AG08396 (cell line): ENCODE measurements at regions not wholly inside any gene's neighbourhood (a gene's known extent, or its start where the extent isn't known, plus 50 kb on each side); places are given as distances from the start of the nearest gene placed in this dataset.
A peak's percentile ranks its signal among the peaks of the same experiment; 100 is the strongest.

Experiments
- DNase-seq: peaks from one replicate; pipeline ENCODE4 v3.0.0; 2012; ENCODE audit warnings: low spot score, mixed read lengths

GRCh38 chr4:155552180-155552579 lies 114.5 kb upstream of the GUCY1A1 start:
- DNase-seq, result no peak

DNA sequence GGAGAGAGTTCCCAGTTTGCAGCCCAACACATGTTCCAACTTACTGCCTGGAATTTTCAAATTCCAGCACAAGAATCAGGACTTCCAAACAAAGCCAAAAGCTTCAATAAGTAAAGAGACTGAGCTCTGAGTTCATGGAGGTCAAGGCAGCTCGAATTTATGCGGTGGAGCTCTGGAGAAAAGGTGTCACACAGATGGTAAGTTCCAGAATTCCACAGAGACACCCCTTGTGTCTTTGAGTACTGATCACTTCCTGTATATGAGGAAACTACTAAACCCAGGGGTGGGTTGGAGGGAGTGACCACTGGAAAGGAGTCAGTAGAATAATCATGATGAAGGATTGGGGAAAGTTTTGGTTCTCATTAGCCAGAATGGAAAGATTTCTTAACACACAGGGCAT lies 118.5 kb upstream of the GUCY1A1 start:
- no peak for DNase-seq

DNA sequence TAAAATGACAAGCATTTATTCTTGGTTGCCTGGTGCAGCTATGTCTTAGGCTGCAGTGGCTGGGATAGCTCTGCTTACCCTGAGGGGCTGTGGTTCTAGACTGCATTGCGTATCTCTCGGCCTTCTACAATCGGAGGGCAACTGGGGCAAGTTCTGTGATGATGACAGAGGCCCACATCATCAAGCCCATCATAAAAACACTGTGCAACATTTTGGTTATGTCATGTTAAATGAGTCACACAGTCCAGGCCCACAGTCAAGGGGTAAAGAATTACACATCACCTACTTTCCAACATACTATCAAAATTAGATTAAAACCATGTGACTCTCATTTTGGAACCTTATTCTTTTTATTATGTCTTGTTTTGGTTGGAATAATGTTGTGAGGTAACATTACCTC lies 120.2 kb upstream of the GUCY1A1 start:
- DNase-seq, result no peak

DNA sequence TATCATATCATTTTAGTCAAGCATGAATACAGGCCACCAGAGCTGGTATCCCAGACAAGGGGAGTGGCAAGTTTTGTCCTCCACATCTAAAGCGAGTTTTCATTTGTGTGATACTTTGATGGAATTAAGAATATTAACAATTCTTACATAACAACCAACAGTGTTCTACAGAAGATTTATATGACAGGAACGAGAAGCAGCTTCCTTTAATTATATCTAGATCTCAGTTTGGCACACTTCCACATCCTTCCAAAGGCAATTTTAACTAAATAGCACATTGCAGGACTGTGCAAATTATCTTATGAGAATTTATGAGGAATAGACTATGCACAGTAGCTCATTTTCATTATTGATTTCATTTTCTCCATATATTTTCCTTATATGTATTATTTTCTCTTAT lies 121.2 kb upstream of the GUCY1A1 start:
- DNase-seq, result no peak

DNA sequence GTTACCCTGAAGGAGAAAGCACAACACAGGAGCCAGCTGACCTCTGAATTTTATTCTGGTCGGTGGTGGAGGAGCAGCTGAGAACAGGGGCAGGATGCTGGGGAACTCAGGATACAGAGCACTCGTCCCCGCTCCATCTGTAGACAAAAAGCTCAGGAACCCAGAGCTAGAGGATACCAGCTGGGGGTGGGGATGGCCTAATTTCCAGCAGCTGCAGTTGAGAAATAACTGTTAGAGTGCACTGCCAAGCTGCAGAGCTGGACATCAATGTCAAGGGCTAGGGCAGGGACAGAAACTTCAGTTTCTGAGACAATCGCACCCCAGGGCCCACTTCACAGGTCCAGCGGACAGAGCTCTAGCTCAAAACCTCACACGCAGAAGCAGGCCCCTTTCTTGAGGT lies 122.1 kb upstream of the GUCY1A1 start:
- no peak for DNase-seq

DNA sequence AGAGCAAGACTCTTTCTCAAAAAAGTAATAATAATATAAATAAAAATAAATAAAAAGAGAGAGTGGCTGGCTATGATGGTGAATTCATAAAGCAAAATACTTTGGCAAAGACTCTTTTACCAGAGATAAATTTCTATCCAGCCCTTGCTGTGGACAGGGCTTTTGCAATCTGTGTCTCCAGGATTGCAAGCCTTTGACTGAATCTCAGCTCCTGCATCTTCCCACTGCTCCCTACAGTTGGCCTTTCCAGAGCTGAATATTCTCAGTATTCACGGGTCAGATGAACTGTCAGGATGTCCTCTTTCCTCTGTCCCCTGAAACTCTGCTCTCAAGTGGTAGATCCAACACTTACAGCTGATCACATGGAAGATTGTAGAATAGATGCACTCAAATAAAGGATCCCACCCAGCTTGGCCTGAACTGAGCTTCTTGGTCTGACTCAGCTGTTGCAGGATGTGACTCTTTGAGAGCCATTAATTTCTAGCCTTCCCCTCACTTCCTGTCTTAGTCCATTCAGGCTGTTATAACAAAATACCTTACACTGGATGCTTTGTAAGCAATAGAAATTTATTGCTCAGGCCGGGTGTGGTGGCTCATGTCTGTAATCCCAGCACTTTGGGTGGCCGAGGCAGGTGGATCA lies 123.4 kb upstream of the GUCY1A1 start:
- DNase-seq, result peak; percentile 11

DNA sequence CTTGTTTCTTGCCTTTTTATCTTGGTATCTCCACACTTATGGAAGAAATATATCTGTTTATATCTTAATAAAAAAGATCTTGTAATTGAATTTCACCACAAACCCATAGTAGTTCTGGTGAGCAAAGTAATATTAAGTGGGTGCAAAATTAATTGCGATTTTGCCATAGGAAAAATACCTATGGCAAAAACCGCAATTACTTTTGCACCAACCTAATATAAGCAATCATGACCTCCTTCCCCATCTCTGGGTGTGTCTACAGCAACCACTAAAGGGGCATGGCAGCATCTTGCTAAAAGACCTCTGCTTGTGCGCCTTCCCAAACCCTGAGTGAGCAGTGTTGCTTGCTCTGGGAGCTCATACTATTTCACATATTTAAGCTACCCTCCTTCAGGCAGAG lies 124.2 kb upstream of the GUCY1A1 start:
- DNase-seq, result no peak

- DNase-seq, result no peak
These were observed 124.9 kb upstream of the GUCY1A1 start for GRCh38 chr4:155541716-155542115.

DNA sequence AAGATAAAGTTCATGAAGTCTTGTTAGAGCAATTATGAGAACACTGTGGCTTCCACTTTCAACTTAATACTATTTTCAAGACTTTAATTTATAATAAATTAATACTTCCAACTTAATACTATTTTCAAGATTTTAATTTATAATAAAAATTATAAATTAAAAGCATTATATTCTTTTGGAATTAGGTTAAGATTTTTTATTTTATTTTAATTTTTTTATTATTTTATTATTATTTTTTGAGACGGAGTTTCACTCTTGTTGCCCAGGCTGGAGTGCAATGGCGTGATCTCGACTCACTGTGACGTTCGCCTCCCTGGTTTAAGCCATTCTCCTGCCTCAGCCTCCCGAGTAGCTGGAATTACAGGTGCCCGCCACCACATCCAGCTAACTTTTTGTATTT lies 126.0 kb upstream of the GUCY1A1 start:
- DNase-seq, result no peak

DNA sequence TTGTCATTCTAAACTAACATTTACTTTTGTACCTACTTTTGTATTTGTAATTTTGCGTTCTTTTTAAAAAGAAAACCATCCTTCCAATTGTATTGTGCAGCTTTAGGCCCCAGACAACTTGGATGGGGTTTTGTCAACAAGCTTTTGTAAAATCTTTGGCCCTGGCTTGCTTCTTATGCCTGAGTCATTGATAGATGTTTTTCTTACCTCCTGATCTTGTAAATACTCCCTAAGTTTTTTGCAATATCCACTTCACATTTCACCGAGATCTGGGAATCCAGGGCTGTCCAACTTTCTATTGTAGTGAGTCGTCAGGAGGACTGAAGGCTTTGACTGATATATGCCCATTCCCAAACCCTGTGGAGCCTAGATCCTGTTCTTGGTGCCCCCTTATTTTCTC lies 126.9 kb upstream of the GUCY1A1 start:
- no peak for DNase-seq

GRCh38 chr4:155535802-155536454 lies 130.7 kb upstream of the GUCY1A1 start:
- DNase-seq, result no peak

GRCh38 chr4:155532373-155533085 lies 134.1 kb upstream of the GUCY1A1 start:
- no peak for DNase-seq

- DNase-seq, result no peak
These were observed 135.8 kb upstream of the GUCY1A1 start for GRCh38 chr4:155530857-155531256.

DNA sequence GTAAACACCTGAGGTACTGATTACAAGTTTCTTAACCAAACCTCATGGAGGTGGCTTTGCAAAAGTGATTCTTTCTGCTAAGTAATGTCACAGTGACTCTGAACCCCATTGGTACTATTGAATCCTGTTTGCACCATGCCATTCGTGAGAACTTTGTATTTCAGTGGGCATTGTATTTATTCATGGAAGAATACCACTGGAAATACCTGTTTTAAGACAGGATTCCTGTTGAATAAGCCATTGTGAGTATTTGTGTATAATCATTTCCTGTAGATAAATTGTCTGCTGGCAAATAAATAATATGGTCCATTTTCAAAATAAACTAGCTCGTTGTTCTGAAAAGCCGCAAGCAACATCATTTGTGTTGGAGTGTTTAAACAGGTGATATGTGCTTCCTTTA lies 136.4 kb upstream of the GUCY1A1 start:
- DNase-seq, result no peak

DNA sequence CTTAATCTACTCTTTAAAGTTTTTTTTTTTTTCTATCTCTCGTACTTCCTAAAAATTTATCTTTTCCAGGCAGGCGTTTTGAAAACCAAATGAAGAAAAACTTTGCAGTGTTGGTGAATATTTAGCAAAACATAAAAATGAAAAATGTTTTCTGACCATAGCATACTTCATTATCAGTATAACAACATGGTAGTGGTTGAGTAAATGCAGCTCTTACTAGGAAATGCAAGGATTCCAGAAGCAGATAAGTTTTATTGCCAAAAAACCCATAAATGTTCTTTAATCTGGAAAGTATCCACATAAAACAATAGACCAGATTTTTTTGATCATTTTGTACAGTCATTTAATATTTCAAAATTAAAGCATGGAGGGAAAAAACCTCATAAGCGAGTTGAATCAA lies 136.9 kb upstream of the GUCY1A1 start:
- DNase-seq, result no peak

GRCh38 chr4:155529272-155529671 lies 137.4 kb upstream of the GUCY1A1 start:
- DNase-seq, result no peak

GRCh38 chr4:155526452-155527169 lies 140.0 kb upstream of the GUCY1A1 start:
- DNase-seq, result no peak

DNA sequence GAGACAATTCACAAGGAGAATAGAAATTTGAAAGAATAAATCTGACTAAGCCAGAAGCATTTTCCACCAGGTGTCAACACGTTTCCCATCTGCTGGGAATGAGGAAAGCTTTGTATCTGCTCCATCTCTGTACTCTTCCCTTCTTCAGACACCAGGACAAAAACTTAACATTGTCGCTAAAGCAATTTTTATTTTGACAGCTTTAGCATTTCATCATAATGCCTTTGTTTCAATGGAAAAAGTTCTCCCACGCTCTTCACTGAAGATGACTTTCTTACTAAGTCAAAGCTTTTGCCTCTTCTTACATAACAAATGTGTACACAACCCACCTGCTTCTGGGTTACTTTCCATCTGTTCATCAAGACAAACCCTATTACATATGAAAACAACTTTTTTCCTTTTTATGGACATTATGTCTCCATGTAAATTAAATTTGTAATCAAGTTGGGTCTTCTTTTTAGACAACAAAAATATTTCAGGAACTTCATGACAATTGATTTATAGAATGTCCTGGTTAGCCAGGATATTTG lies 141.7 kb upstream of the GUCY1A1 start:
- DNase-seq, result no peak

DNA sequence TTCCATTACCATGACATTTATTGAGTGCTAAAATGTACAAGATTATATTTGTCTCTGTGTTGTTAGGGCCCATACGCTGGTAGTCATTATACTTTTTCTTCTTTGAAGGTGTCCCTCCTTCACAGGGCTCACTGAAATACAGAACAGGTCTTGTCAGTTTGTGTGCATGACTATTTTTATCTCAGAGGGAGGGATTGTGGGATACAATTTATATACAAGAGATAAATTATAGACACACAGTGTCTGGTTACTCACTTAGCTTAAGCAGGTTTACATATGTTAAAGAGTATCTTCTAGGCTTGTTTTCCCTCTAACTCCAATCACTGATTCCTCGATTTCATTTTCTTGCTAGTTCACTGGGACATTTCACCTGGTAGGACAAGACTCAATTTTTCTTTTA lies 143.3 kb upstream of the GUCY1A1 start:
- DNase-seq, result no peak

DNA sequence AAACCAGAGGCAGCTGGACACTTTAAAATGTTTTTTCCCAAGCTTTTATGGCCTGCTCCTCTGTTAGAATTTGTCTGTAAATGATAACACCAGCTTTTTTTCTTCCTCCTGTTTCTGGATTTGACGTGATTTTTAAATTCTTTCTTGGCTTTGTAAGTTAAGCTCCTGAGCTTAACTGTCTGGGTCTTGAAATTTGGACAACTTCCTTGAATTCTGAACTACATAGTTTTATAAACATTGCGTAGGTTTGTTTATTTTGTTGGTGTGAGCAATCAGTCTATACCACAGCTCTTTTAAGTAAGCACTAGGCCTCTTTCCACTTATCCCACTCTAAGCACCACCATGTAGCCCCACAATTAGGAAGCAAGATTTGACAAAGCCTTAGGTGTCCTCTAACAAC lies 144.4 kb upstream of the GUCY1A1 start:
- no peak for DNase-seq

DNA sequence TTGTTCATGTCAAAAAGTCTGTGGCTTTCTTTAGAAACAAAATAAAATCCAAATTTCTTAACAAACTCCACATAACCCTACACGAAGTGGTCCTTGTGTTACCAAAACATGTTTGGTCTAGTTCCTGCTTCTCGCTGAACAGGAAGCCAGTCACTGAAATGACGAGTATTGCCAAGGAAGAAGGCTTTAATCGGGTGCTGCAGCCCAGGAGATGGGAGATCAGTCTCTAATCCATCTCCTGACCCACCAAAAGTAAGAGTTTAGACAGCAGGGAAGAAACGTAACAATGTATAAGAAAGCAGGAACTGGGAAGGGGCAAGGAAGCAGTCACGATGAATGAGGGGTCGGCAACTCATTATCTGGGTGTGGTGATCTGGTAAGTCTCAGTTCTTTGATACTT lies 144.6 kb upstream of the MAP9 start:
- no peak for DNase-seq

- no peak for DNase-seq
These were observed 138.8 kb upstream of the MAP9 start for GRCh38 chr4:155515444-155516075.
